ENCODE measurements at regions not wholly inside any gene's neighbourhood (a gene's known extent, or its start where the extent isn't known, plus 50 kb on each side); places are given as distances from the start of the nearest gene placed in this dataset.

- no peak for DNase-seq
- Histone ChIP-seq H3K4me3 (no peak overlapping the region), H3K4me1 (replicated peaks in 1 of 2) (no peaks in the 10 kb centered on the region), H3K9me3 (replicated peaks in 1 of 3) (no peaks in the 10 kb centered on the region), H3K27me3 (no peaks in the 10 kb centered on the region), H3K27ac (no peak overlapping the region), H3K36me3 (replicated peaks in 1 of 2) (no peaks in the 10 kb centered on the region)
- intact Hi-C loops (cut with DNase I): no loop called here
- WGBS, 4 donors: 96 to 100% (median 98%) methylated on average over 2 of the region's 2 CpGs
- TF ChIP-seq POLR2A (IDR thresholded peaks at IDR 0.05) (no peak), CTCF (IDR thresholded peaks at IDR 0.05) (no peak)
Observed at GRCh38 chr15:70237626-70238025, 139.9 kb upstream of the TLE3 start.

- Histone ChIP-seq H3K27me3 (no peaks in the 10 kb centered on the region), H3K4me3 (no peak overlapping the region), H3K4me1 (replicated peaks in 1 of 2) (no peaks in the 10 kb centered on the region), H3K27ac (no peak overlapping the region), H3K9me3 (replicated peaks in 1 of 3) (peaks cover 0 to 4% (median 0%) of the 10 kb centered on the region in 3 donors), H3K36me3 (replicated peaks in 1 of 2) (no peaks in the 10 kb centered on the region)
- no peak for DNase-seq
- intact Hi-C loops (cut with DNase I): no loop called here
- 80 to 89% (median 82%) methylated on average over 5 of the region's 5 CpGs for WGBS, 4 donors
- TF ChIP-seq CTCF (IDR thresholded peaks at IDR 0.05) (no peak), POLR2A (IDR thresholded peaks at IDR 0.05) (no peak)
Observed at GRCh38 chr15:70236341-70237086, 138.8 kb upstream of the TLE3 start.

- peaks cover 0 to 7% (median 0%) of the 10 kb centered on the region in 3 donors for H3K9me3 ChIP-seq (replicated peaks in 1 of 3)
- TF ChIP-seq CTCF (IDR thresholded peaks at IDR 0.05) (no peak), POLR2A (IDR thresholded peaks at IDR 0.05) (no peak)
- intact Hi-C loops (cut with DNase I): no loop called here
- H3K27ac ChIP-seq: no peak overlapping the region
- H3K36me3 ChIP-seq (replicated peaks in 1 of 2): no peaks in the 10 kb centered on the region
- H3K4me1 ChIP-seq (replicated peaks in 1 of 2): no peaks in the 10 kb centered on the region
- WGBS, 4 donors: 77 to 91% (median 84%) methylated on average over 4 to 5 of the region's 5 CpGs
- H3K27me3 ChIP-seq: no peaks in the 10 kb centered on the region
- no peak overlapping the region for H3K4me3 ChIP-seq
- no peak for DNase-seq
Observed at GRCh38 chr15:70235347-70235746, 137.6 kb upstream of the TLE3 start.

DNA sequence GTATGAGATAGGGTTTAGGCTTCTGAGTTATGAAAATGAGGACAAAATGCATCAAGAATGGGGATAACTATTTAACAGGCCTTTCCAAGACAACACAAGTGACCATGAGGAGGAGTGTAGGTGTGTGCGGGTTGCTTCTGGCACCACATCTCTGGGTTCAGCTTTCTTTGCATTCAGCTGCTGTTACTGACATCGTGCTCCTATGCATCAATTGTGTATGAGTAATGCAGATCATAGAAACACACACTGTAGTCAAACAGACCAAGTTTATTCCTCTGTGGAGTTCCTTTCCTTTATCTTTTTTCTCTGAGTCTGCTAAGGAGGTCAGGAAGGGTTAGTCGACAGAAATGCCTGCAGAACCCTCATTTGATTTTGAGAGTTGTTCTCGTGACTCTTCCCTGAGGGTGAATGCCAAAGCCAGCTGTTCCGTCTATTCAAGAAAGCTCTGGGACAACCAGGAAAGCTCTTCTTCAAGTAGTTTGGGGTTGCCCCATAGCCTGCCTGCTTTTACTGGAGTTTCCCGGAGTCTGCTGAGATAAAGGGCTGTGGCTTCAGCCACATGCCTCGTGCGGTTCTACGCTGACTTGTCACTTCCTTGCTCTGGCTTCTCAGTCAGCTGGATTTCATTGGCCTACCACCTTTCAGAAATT is 136.7 kb upstream of the TLE3 start:
- Histone ChIP-seq H3K4me3 (no peak overlapping the region), H3K27me3 (no peaks in the 10 kb centered on the region), H3K36me3 (replicated peaks in 1 of 2) (no peaks in the 10 kb centered on the region), H3K9me3 (replicated peaks in 1 of 3) (peaks cover 0 to 7% (median 0%) of the 10 kb centered on the region in 3 donors), H3K27ac (no peak overlapping the region), H3K4me1 (replicated peaks in 1 of 2) (no peaks in the 10 kb centered on the region)
- peak in 1 of 7 donors; percentile 8 for DNase-seq
- intact Hi-C loops (cut with DNase I): no loop called here
- WGBS, 4 donors: 61 to 83% (median 80%) methylated on average over 9 of the region's 9 CpGs
- TF ChIP-seq CTCF (IDR thresholded peaks at IDR 0.05) (no peak), POLR2A (IDR thresholded peaks at IDR 0.05) (no peak)
